ENCODE measurements at regions not wholly inside any gene's neighbourhood (a gene's known extent, or its start where the extent isn't known, plus 50 kb on each side); places are given as distances from the start of the nearest gene placed in this dataset.

DNA sequence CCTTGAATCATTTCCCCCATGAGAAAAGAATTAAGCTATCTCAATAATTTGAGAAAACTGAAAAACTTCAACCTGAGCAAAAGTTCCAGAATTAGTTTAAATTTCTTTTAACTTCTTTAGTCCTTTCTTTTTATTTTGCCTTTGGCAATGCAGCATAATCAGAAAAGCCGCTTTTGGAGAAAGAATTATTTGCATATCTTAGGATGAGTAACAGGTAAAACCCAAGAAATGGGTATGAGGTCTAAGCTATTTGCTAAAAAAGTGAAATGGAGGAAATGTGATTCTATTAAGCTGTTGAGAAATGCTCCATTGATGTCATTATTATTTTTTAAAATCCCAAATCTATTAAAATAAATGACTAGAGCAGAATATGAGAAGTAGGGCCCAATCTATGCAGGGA lies 1238.3 kb upstream of the GBE1 start:
- no peak overlapping the region for H3K4me3 ChIP-seq (ENCODE audit: low read depth, low read length)
- TF ChIP-seq, protein P1, sequence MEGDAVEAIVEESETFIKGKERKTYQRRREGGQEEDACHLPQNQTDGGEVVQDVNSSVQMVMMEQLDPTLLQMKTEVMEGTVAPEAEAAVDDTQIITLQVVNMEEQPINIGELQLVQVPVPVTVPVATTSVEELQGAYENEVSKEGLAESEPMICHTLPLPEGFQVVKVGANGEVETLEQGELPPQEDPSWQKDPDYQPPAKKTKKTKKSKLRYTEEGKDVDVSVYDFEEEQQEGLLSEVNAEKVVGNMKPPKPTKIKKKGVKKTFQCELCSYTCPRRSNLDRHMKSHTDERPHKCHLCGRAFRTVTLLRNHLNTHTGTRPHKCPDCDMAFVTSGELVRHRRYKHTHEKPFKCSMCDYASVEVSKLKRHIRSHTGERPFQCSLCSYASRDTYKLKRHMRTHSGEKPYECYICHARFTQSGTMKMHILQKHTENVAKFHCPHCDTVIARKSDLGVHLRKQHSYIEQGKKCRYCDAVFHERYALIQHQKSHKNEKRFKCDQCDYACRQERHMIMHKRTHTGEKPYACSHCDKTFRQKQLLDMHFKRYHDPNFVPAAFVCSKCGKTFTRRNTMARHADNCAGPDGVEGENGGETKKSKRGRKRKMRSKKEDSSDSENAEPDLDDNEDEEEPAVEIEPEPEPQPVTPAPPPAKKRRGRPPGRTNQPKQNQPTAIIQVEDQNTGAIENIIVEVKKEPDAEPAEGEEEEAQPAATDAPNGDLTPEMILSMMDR (IDR thresholded peaks at IDR 0.05; ENCODE audit: borderline replicate concordance, insufficient read depth, low read depth, low read length): no peak

DNA sequence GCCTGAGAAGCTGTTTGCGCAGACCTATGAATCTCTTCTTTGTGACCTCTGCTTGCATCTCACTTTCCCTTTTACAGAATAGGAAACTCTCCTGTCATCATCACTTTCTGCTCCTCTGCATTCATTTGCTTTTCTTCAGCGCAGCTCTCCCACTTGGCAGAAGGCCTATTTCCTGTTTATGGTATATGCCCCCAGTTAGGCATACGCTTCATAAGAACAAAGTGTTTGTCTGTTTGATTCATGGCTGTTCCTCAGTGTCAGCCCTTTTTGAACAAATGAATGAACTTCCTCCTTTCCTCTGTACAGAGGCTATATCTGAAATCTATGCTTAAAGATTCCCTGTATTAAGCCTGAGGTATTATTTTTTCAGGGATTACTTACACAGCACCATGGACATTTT lies 1216.9 kb upstream of the GBE1 start:
- TF ChIP-seq, protein P1 (IDR thresholded peaks at IDR 0.05; ENCODE audit: borderline replicate concordance, insufficient read depth, low read depth, low read length): no peak
- H3K4me3 ChIP-seq (ENCODE audit: low read depth, low read length): no peak overlapping the region

- no peak overlapping the region for H3K4me3 ChIP-seq (ENCODE audit: low read depth, low read length)
- TF ChIP-seq, protein P1 (IDR thresholded peaks at IDR 0.05; ENCODE audit: borderline replicate concordance, insufficient read depth, low read depth, low read length): no peak
Observed at GRCh38 chr3:82977871-82978270, 1216.4 kb upstream of the GBE1 start.

DNA sequence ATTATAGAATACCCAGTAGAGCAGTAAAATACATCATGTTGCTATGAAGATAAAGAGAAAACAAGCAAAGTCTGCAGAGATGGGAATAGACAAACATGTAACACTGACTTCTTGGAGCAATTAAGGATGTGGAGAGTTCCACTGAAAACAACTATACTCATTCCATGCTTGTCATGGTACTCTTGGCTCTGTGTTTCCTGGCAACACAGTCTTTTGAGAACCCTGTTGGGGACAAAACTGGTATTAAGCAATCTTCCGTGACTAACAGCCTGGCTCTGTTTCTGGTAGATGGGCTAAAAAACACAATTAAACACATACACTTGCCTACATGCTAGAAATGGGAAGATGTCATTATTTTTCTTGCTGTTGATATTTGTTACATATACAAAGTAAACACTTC lies 1212.3 kb upstream of the GBE1 start:
- TF ChIP-seq, protein P1 (IDR thresholded peaks at IDR 0.05; ENCODE audit: borderline replicate concordance, insufficient read depth, low read depth, low read length): no peak
- no peak overlapping the region for H3K4me3 ChIP-seq (ENCODE audit: low read depth, low read length)

DNA sequence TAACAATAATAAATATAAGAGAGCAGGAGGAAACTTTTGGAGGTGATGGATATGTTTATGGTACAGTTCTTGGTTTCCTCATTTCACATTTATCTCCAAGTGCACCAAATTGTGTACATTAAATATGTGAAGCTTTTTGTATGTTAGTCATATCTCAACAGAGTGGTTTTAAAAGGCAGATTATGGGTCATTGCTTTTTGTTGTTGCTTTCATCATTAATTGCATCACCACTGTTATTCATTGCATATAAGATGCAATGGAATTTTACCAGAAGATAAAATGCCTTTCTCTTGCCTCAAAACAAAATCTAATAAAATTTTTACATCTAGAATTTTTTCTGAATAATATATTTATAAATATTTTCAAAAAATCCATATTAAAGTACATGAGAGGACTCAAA lies 1198.9 kb upstream of the GBE1 start:
- TF ChIP-seq, protein P1 (IDR thresholded peaks at IDR 0.05; ENCODE audit: borderline replicate concordance, insufficient read depth, low read depth, low read length): no peak
- no peak overlapping the region for H3K4me3 ChIP-seq (ENCODE audit: low read depth, low read length)

GRCh38 chr3:82957696-82958095 lies 1196.3 kb upstream of the GBE1 start:
- TF ChIP-seq, protein P1 (IDR thresholded peaks at IDR 0.05; ENCODE audit: borderline replicate concordance, insufficient read depth, low read depth, low read length): no peak
- H3K4me3 ChIP-seq (ENCODE audit: low read depth, low read length): no peak overlapping the region

DNA sequence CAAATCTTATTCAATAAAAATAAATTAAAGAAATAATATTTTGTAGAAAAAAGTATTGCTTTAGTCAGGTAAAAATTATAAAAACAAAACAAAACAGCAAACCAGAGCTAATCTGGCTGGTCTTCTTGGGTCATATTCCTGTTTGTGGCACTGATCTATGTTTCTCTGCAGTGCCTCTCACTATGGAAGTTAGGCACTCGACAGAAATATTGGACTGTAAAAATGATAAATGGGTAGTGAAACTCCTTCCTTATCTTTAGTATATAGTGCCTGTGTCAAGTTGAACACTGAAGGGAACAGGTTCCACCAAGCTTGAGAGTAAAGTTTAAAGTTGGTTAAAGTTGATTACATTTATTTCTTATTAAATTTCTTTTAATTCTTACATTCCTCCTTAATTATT lies 1195.6 kb upstream of the GBE1 start:
- no peak overlapping the region for H3K4me3 ChIP-seq (ENCODE audit: low read depth, low read length)
- TF ChIP-seq, protein P1 (IDR thresholded peaks at IDR 0.05; ENCODE audit: borderline replicate concordance, insufficient read depth, low read depth, low read length): no peak

Measured in GM12875 (cell line).